H9 (cell line): ENCODE measurements at regions not wholly inside any gene's neighbourhood (a gene's known extent, or its start where the extent isn't known, plus 50 kb on each side); places are given as distances from the start of the nearest gene placed in this dataset.

Experiments
- DNase-seq: peaks from one replicate; pipeline ENCODE4 v3.0.0-alpha.2; 2017
- H2AFZ ChIP-seq: one replicate; pipeline ENCODE4 v1.6.1; 2013; ENCODE audit warnings: mild to moderate bottlenecking, low read length, control low read depth, moderate library complexity
- H2AK5ac ChIP-seq: 2 replicates; pipeline ENCODE4 v1.6.1; 2013; ENCODE audit warnings: low read length, control low read depth, mixed read lengths; ENCODE audit not compliant: insufficient read length
- H2BK120ac ChIP-seq: one replicate; pipeline ENCODE4 v1.6.1; 2013; ENCODE audit warnings: low read depth, mild to moderate bottlenecking, low read length, control low read depth, inconsistent platforms; ENCODE audit not compliant: poor library complexity, severe bottlenecking
- H2BK12ac ChIP-seq: 2 replicates; pipeline ENCODE4 v1.6.1; 2013; ENCODE audit warnings: low read length, control low read depth, mixed read lengths, low read depth; ENCODE audit not compliant: insufficient read length
- H2BK15ac ChIP-seq: 2 replicates; pipeline ENCODE4 v1.6.1; 2013; ENCODE audit warnings: low read depth, low read length, control low read depth
- H2BK20ac ChIP-seq: one replicate; pipeline ENCODE4 v1.6.1; 2013; ENCODE audit warnings: low read depth, mild to moderate bottlenecking, low read length, control low read depth, inconsistent platforms; ENCODE audit not compliant: poor library complexity, severe bottlenecking
- H2BK5ac ChIP-seq: 2 replicates; pipeline ENCODE4 v1.6.1; 2013; ENCODE audit warnings: low read length, control low read depth, mixed read lengths; ENCODE audit not compliant: insufficient read length
- H3K14ac ChIP-seq: 2 replicates; pipeline ENCODE4 v1.6.1; 2013; ENCODE audit warnings: low read length, control low read depth; ENCODE audit not compliant: insufficient read depth
- H3K18ac ChIP-seq: 2 replicates; pipeline ENCODE4 v1.6.1; 2013; ENCODE audit warnings: low read depth, mild to moderate bottlenecking, mixed read lengths, low read length, control low read depth; ENCODE audit not compliant: insufficient read length
- H3K23ac ChIP-seq: 2 replicates; pipeline ENCODE4 v1.6.1; 2013; ENCODE audit warnings: low read length, control low read depth, mixed read lengths, low read depth; ENCODE audit not compliant: insufficient read length
- H3K23me2 ChIP-seq: 2 replicates; pipeline ENCODE4 v1.6.1; 2013; ENCODE audit warnings: low read depth, mild to moderate bottlenecking, mixed read lengths, low read length, control low read depth; ENCODE audit not compliant: insufficient read length, poor library complexity, severe bottlenecking
- H3K27ac ChIP-seq: 2 replicates; pipeline ENCODE4 v1.5.1; 2013; ENCODE audit warnings: low read length, control low read depth, mixed read lengths, low read depth; ENCODE audit not compliant: insufficient read length
- H3K27me3 ChIP-seq: 2 replicates; pipeline ENCODE4 v1.6.1; 2013; ENCODE audit warnings: low read length, control low read depth, inconsistent platforms; ENCODE audit not compliant: insufficient read depth
- H3K4ac ChIP-seq: 2 replicates; pipeline ENCODE4 v1.6.1; 2013; ENCODE audit warnings: low read depth, mild to moderate bottlenecking, control low read depth, inconsistent platforms, low read length, moderate library complexity
- H3K4me1 ChIP-seq: 2 replicates; pipeline ENCODE4 v1.6.1; 2013; ENCODE audit warnings: low read length, control low read depth, inconsistent platforms; ENCODE audit not compliant: insufficient read depth
- H3K4me2 ChIP-seq: 2 replicates; pipeline ENCODE4 v1.6.1; 2013; ENCODE audit warnings: low read length, control low read depth, mixed read lengths; ENCODE audit not compliant: insufficient read length, insufficient read depth
- H3K56ac ChIP-seq: 2 replicates; pipeline ENCODE4 v1.6.1; 2013; ENCODE audit warnings: low read depth, mild to moderate bottlenecking, mixed read lengths, low read length, control low read depth; ENCODE audit not compliant: insufficient read length
- H3K79me1 ChIP-seq: 2 replicates; pipeline ENCODE4 v1.6.1; 2013; ENCODE audit warnings: low read depth, mild to moderate bottlenecking, moderate library complexity, low read length, control low read depth, inconsistent platforms; ENCODE audit not compliant: insufficient read depth, poor library complexity, severe bottlenecking
- H3K79me2 ChIP-seq: 2 replicates; pipeline ENCODE4 v1.6.1; 2013; ENCODE audit warnings: low read length, control low read depth, inconsistent platforms; ENCODE audit not compliant: insufficient read depth
- H3K9ac ChIP-seq: 2 replicates; pipeline ENCODE4 v1.6.1; 2013; ENCODE audit warnings: low read length, control low read depth, mixed read lengths; ENCODE audit not compliant: insufficient read length; ENCODE audit errors: extremely low read depth
- H3K9me3 ChIP-seq: one replicate; pipeline ENCODE4 v1.6.1; 2013; ENCODE audit warnings: low read depth, low read length, inconsistent platforms; ENCODE audit not compliant: control insufficient read depth
- H3T11ph ChIP-seq: one replicate; pipeline ENCODE4 v1.6.1; 2013; ENCODE audit warnings: mild to moderate bottlenecking, low read length, control low read depth, inconsistent platforms
- H4K20me1 ChIP-seq: one replicate; pipeline ENCODE4 v1.6.1; 2013; ENCODE audit not compliant: control insufficient read depth, insufficient read length, insufficient read depth
- H4K5ac ChIP-seq: 2 replicates; pipeline ENCODE4 v1.6.1; 2013; ENCODE audit warnings: low read depth, mild to moderate bottlenecking, mixed read lengths, low read length, control low read depth; ENCODE audit not compliant: insufficient read length
- H4K8ac ChIP-seq: replicated peaks from 2 replicates; pipeline ENCODE4 v1.6.1; 2013; ENCODE audit warnings: low read length, control low read depth, mixed read lengths, low read depth; ENCODE audit not compliant: insufficient read length
- H4K91ac ChIP-seq: 2 replicates; pipeline ENCODE4 v1.6.1; 2013; ENCODE audit warnings: low read depth, mild to moderate bottlenecking, moderate library complexity, mixed read lengths, low read length, control low read depth; ENCODE audit not compliant: insufficient read length
- H3K27ac Mint-ChIP-seq, 3 experiments: 2 replicates in 2 of 3; 3 replicates in 1 of 3; pipeline ENCODE4 v1.8.0; 2020 to 2021; ENCODE audit warnings: mixed read lengths in 3 of 3, mild to moderate bottlenecking in 1 of 3, moderate library complexity in 1 of 3
- H3K27me3 Mint-ChIP-seq: 2 replicates; pipeline ENCODE4 v1.8.0; 2021; ENCODE audit warnings: low read depth, mild to moderate bottlenecking, moderate library complexity, mixed read lengths
- H3K36me3 Mint-ChIP-seq, 3 experiments: 2 replicates in 2 of 3; 3 replicates in 1 of 3; pipeline ENCODE4 v1.8.0; 2020 to 2021; ENCODE audit warnings: low read depth in 3 of 3, mixed read lengths in 3 of 3; ENCODE audit not compliant: insufficient read depth in 1 of 3
- H3K4me1 Mint-ChIP-seq, 2 experiments: 2 replicates each; pipeline ENCODE4 v1.8.0; 2020; ENCODE audit warnings: mixed read lengths in 2 of 2
- H3K4me3 Mint-ChIP-seq, 2 experiments: 2 replicates in 1 of 2; 3 replicates in 1 of 2; pipeline ENCODE4 v1.8.0; 2020 to 2021; ENCODE audit warnings: mild to moderate bottlenecking in 2 of 2, mixed read lengths in 2 of 2, moderate library complexity in 1 of 2
- H3K9me3 Mint-ChIP-seq, 2 experiments: 2 replicates in 1 of 2; 3 replicates in 1 of 2; pipeline ENCODE4 v1.8.0; 2020; ENCODE audit warnings: mild to moderate bottlenecking in 2 of 2, mixed read lengths in 2 of 2, moderate library complexity in 1 of 2
- CTCF ChIP-seq: fragments of 200-600 bp; sonication (generic); conservative IDR thresholded peaks from 3 replicates; pipeline ENCODE4 v1.8.0; 2021; ENCODE audit warnings: antibody characterized with exemption, mild to moderate bottlenecking
- WGBS: extraction: QIAGEN DNeasy Blood & Tissue Kit; methylation state at CpG from one replicate; pipeline ENCODE4 v1.1.7; 2013; ENCODE audit warnings: missing lambda C conversion rate, low lambda C conversion rate, mixed read lengths; ENCODE audit not compliant: insufficient read length; ENCODE audit errors: extremely low coverage; 5-methylcytosine and 5-hydroxymethylcytosine counted together

DNA sequence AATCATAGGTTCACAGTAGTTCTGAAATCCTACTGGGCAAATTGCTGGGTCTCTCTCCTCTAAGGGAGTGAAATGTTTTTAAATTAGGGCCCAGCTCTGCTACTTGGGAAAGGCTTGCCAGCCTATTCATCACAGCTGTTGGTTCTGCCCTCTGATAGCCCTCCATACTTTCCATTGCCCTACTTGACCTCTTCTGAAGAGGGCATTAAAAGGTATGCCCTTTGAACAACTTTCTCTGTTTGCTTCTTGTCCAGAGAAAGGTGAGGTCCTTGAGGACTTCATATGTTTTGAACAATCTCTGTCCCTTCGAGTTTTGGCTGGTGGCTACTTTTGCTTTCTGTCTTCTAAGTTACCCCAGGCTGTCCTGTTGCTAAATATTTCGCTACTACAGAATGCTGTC is 62.3 kb upstream of the JAK2 start:
- Histone ChIP-seq H2BK12ac (no peak overlapping the region), H4K8ac (no peak overlapping the region), H2AK5ac (no peak overlapping the region), H3T11ph (no peak overlapping the region), H3K56ac (no peak overlapping the region), H3K27ac (no peak overlapping the region), H2BK120ac (no peak overlapping the region), H3K23ac (no peak overlapping the region), H2BK15ac (no peak overlapping the region), H2AFZ (no peak overlapping the region), H2BK5ac (no peak overlapping the region), H3K9me3 (peaks cover 10% of the 10 kb centered on the region), H3K79me1 (no peaks in the 10 kb centered on the region), H4K5ac (no peak overlapping the region), H3K18ac (no peak overlapping the region), H3K27me3 (no peaks in the 10 kb centered on the region), H3K9ac (no peak overlapping the region), H2BK20ac (no peak overlapping the region), H3K79me2 (no peaks in the 10 kb centered on the region), H3K14ac (no peak overlapping the region), H3K4me1 (no peaks in the 10 kb centered on the region; the same call in 1 of the 2 replicates), H4K91ac (no peak overlapping the region), H3K4ac (no peak overlapping the region), H3K4me2 (no peak overlapping the region), H3K23me2 (no peaks in the 10 kb centered on the region), H4K20me1 (no peaks in the 10 kb centered on the region)
- H3K4me1 Mint-ChIP-seq: peaks cover 13 to 14% of the 10 kb centered on the region in 2 experiments
- H3K36me3 Mint-ChIP-seq: peaks cover 9 to 42% (median 32%) of the 10 kb centered on the region in 3 experiments
- no CpG with 5 or more reads among the region's 2 CpGs for WGBS
- no peak for TF ChIP-seq CTCF
- no peak overlapping the region for H3K4me3 Mint-ChIP-seq
- DNase-seq: no peak
- H3K9me3 Mint-ChIP-seq: peaks cover 43% of the 10 kb centered on the region in 2 experiments
- no peaks in the 10 kb centered on the region; the same call in 1 of the 2 replicates for H3K27me3 Mint-ChIP-seq
- no peak overlapping the region for H3K27ac Mint-ChIP-seq
